Activated CD4-positive, alpha-beta memory T cell treated with anti-CD3 and anti-CD28 coated beads for 36 hours (primary cell): ENCODE measurements at regions not wholly inside any gene's neighbourhood (a gene's known extent, or its start where the extent isn't known, plus 50 kb on each side); places are given as distances from the start of the nearest gene placed in this dataset.

ENCODE experiments used
- CTCF ChIA-PET: fragments of 350-600 bp; sonication (Branson Sonifier 250); formaldehyde crosslinking; loops from one replicate; lab custom pipeline; 2021; ENCODE audit warnings: antibody characterized with exemption, inconsistent platforms; lab: Charles Lee
- POLR2A ChIA-PET: fragments of 350-600 bp; sonication (Branson Sonifier 250); formaldehyde crosslinking; loops from one replicate; lab custom pipeline; 2021; ENCODE audit warnings: antibody characterized with exemption; lab: Charles Lee
- DNase-seq: peaks from one replicate; pipeline ENCODE4 v3.0.0-alpha.2; 2020
- H3K27ac Mint-ChIP-seq: one replicate; pipeline ENCODE4 v1.8.0; 2021; ENCODE audit warnings: mixed read lengths
- H3K27me3 Mint-ChIP-seq: one replicate; pipeline ENCODE4 v1.8.0; 2021; ENCODE audit warnings: mixed read lengths
- H3K36me3 Mint-ChIP-seq: one replicate; pipeline ENCODE4 v1.8.0; 2021; ENCODE audit warnings: mixed read lengths
- H3K4me1 Mint-ChIP-seq: one replicate; pipeline ENCODE4 v1.8.0; 2021; ENCODE audit warnings: low read depth, mixed read lengths
- H3K4me3 Mint-ChIP-seq: one replicate; pipeline ENCODE4 v1.8.0; 2021; ENCODE audit warnings: mild to moderate bottlenecking, mixed read lengths
- H3K9me3 Mint-ChIP-seq: one replicate; pipeline ENCODE4 v1.8.0; 2021; ENCODE audit warnings: mixed read lengths
- intact Hi-C: fragments of 100-400 bp; cut with micrococcal nuclease; formaldehyde crosslinking; loops from one replicate; pipeline ENCODE4 v1.15.1; 2023

DNA sequence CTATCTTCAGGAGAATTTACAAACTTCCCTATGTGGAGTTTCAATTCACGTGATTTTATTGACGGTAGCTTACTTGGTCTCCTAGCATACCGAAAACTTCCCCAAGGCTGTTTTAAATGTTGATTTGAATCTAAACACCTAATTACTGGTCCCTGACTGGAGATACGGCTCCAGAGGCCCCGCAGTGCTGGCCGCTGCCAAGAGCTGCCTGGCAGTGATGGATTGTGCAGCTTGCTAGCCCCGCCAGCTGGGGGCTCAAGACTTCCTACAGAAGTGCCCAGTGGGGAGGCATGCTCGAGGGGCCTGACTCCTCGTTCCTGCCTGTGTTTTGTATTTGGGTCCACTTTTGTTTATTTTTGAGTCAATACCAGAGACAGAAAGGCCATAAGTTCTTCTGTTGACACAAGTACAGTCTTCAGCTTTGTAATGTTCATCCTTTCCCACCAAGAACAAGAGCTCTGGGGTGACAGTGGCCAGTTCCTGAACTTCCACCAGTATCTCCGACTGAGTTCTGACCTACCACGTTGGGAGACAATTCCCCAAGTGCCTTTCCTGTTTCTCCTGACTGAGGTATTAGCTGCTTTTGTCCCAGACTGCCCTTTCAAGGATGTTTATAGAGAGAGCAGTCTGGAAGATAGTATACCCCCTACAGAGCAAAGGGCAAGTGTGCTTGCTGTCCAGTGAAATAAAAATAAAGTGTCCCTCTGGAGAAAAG, 80.7 kb upstream of the CXCL12 start:
- Mint-ChIP-seq H3K27me3 (no peaks in the 10 kb centered on the region), H3K9me3 (no peaks in the 10 kb centered on the region), H3K36me3 (no peaks in the 10 kb centered on the region), H3K4me1 (no peaks in the 10 kb centered on the region), H3K27ac (no peak overlapping the region), H3K4me3 (no peak overlapping the region)
- intact Hi-C loops, result no loop called here
- no peak for DNase-seq
- CTCF ChIA-PET, result no interaction called here
- POLR2A ChIA-PET, result no interaction called here

DNA sequence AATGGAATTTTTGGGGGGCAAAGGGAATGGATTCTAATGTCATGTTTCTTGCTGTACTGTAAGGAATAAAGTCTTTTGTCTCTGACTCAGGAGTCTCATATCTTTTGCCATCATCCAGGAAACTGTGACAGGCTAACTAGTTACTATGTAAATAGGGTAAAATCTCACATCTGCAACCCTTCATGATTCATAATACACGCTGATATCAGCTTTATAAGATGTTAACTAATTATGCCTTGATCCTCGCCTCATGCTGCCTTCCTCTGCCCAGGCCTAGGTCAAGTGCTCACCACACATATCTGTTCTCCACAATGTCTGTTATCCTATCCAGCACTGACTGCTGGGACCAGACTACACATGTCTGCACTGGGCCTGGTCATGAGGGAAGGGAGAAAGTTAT, 81.3 kb upstream of the CXCL12 start:
- ChIA-PET POLR2A (no interaction called here), CTCF (no interaction called here)
- H3K36me3 Mint-ChIP-seq, result no peaks in the 10 kb centered on the region
- H3K27ac Mint-ChIP-seq, result no peak overlapping the region
- no peaks in the 10 kb centered on the region for H3K4me1 Mint-ChIP-seq
- no peaks in the 10 kb centered on the region for H3K27me3 Mint-ChIP-seq
- no peak overlapping the region for H3K4me3 Mint-ChIP-seq
- intact Hi-C loops, result no loop called here
- no peak for DNase-seq
- no peaks in the 10 kb centered on the region for H3K9me3 Mint-ChIP-seq

DNA sequence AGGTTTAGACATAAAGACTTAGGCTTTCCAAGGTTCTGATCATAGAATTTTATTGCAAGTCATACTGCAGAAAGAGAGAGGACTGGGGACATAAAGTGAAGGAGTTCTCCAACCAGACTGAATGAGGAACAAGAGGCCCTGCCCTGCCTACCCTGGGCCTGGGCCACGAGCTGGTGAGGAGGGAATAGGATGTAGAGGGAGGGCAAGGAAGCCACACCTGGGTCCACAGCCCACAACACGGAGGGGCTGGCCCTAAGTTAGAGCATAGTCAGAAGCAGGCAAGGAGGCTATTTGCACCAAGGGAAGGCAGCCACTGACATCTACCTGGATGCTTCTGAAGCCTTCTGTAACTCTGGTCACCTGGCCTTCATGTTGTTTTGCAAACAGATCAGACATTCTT, 82.2 kb upstream of the CXCL12 start:
- Mint-ChIP-seq H3K36me3 (no peaks in the 10 kb centered on the region), H3K27ac (no peak overlapping the region), H3K4me3 (no peak overlapping the region), H3K9me3 (no peaks in the 10 kb centered on the region), H3K4me1 (no peaks in the 10 kb centered on the region), H3K27me3 (no peaks in the 10 kb centered on the region)
- ChIA-PET CTCF (no interaction called here), POLR2A (no interaction called here)
- intact Hi-C loops, result no loop called here
- no peak for DNase-seq

DNA sequence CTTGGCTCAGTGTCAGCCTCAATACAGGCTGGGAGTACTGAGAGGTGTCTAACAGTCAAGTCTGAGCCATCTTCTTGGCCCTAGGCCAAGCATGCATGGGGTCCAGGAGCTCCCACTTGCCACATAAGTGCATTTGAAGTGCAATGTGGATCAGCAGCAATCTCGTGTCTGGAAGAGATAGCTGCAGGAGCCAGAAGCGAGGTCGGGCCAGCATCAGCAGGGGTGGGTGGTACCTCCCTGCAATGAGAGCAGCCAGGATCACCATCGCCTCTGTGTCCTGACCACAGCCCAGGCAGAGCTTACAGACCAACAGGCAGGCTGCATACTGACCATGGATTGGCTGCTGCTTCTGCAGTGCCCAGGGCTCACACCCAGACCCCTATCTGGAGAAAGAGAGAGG, 83.0 kb upstream of the CXCL12 start:
- POLR2A ChIA-PET, result no interaction called here
- Mint-ChIP-seq H3K4me3 (no peak overlapping the region), H3K36me3 (no peaks in the 10 kb centered on the region), H3K27ac (no peak overlapping the region), H3K9me3 (no peaks in the 10 kb centered on the region), H3K27me3 (no peaks in the 10 kb centered on the region), H3K4me1 (no peaks in the 10 kb centered on the region)
- CTCF ChIA-PET, result no interaction called here
- no peak for DNase-seq
- intact Hi-C loops, result no loop called here

DNA sequence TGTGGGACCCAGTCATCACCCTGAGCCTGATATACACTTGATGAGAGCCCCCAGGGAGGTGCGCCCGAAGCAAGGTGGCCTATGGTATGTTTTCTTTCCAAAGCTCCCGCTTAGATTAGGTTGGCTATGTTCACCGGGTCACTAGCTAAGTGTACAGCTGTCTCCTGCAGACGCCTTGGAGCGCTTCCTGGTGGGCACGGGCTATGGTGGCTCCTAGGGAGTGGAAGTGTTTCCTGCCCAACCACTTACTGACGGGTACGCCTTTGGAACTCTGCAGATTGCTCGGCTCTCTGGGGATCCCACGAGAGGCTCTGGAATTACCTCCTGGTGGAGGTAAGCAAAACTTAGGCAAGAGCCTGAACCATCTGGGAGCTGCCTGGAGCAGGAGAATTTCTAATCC, 83.6 kb upstream of the CXCL12 start:
- intact Hi-C loops, result no loop called here
- Mint-ChIP-seq H3K4me1 (no peaks in the 10 kb centered on the region), H3K9me3 (no peaks in the 10 kb centered on the region), H3K4me3 (no peak overlapping the region), H3K27me3 (no peaks in the 10 kb centered on the region), H3K36me3 (no peaks in the 10 kb centered on the region), H3K27ac (no peak overlapping the region)
- CTCF ChIA-PET, result no interaction called here
- DNase-seq, result no peak
- POLR2A ChIA-PET, result no interaction called here

DNA sequence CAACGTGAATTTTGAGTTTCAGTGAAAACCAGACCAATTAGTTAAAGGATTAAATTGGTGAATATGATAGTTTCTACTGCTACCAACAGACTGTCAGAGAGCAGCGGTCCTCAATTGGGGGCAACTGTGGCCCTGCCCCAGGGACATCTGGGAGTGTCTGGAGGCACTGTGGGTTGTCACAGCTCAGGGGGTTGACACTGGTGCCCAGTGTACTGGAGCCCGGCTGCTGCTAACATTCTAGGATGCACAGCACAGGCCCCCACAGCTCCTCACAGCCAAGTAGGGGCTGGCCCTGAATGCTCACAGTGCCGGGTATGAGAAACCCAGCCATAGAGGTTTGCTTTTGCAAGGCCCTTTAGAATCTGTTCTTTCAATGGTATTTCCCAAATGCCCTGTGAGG, 84.1 kb upstream of the CXCL12 start:
- no peaks in the 10 kb centered on the region for H3K9me3 Mint-ChIP-seq
- no peaks in the 10 kb centered on the region for H3K27me3 Mint-ChIP-seq
- H3K4me1 Mint-ChIP-seq, result no peaks in the 10 kb centered on the region
- H3K36me3 Mint-ChIP-seq, result no peaks in the 10 kb centered on the region
- H3K27ac Mint-ChIP-seq, result no peak overlapping the region
- ChIA-PET POLR2A (no interaction called here), CTCF (no interaction called here)
- intact Hi-C loops, result no loop called here
- DNase-seq, result no peak
- no peak overlapping the region for H3K4me3 Mint-ChIP-seq

DNA sequence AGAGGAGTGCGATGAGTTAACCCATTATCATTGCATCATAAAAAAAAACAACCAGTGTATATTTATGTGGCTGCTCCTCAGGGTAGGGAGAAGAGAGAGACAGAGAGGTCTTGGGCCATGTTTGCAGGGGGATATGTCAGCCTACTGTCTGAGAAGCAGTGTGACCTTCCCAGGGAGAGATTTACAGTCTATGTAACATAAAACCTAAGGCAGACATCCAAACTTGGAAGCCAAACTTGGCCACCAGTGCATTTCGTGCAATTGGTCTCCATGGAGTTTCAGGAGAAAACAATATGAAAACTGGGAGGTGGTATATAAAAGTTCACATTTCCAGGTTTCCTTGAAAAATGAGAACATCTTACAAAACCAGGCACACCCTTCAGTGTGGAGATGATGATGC, 85.9 kb upstream of the CXCL12 start:
- Mint-ChIP-seq H3K36me3 (no peaks in the 10 kb centered on the region), H3K27ac (no peak overlapping the region), H3K27me3 (no peaks in the 10 kb centered on the region), H3K4me3 (no peak overlapping the region), H3K9me3 (no peaks in the 10 kb centered on the region), H3K4me1 (no peaks in the 10 kb centered on the region)
- DNase-seq, result no peak
- CTCF ChIA-PET, result no interaction called here
- POLR2A ChIA-PET, result no interaction called here
- intact Hi-C loops, result no loop called here

DNA sequence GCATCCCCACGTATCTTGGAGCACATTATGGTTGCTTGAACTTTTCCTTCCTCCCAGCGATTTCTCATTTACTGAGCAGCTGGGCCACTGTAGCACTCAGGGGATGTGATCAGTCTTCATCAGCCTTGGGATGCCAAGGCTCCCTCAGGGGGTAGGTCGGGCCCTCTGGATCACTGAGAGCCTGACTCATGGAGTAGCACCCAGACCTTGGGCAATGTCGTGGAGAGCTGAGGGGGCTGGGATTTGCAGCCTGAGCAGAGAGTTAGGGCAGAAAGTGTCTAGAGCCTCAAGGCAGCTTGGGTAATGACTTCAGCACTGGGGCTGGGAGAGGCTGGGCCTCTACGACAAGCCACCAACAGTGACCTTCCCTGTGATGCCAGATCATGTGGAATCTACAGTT, 86.5 kb upstream of the CXCL12 start:
- DNase-seq, result no peak
- no peaks in the 10 kb centered on the region for H3K27me3 Mint-ChIP-seq

DNA sequence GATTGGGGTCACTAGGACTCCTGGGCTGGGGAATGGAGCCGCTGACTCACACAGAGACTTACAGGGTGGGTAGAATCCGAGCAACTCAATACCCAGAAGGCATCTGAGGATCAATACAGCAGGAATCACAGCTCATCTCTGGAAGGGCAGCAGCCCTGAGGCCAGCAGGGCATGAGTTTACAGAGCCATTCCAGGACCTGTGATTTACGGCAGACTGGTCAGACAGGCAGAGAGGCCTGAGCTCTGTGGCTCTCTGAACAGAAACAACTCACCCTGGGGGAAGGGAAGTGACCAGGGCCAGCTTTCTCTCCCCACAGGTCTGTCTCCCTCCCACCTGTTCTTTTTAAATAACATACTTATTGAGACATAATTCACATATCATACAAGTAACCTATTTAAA, 88.2 kb upstream of the CXCL12 start:
- Mint-ChIP-seq H3K27me3 (no peaks in the 10 kb centered on the region), H3K27ac (no peak overlapping the region), H3K9me3 (no peaks in the 10 kb centered on the region), H3K36me3 (no peaks in the 10 kb centered on the region), H3K4me1 (no peaks in the 10 kb centered on the region), H3K4me3 (no peak overlapping the region)
- ChIA-PET POLR2A (no interaction called here), CTCF (no interaction called here)
- no peak for DNase-seq
- intact Hi-C loops, result no loop called here

More for the DNA sequence above, 86.5 kb upstream of the CXCL12 start:
- H3K9me3 Mint-ChIP-seq, result no peaks in the 10 kb centered on the region
- no peaks in the 10 kb centered on the region for H3K4me1 Mint-ChIP-seq
- intact Hi-C loops, result no loop called here
- no peak overlapping the region for H3K4me3 Mint-ChIP-seq
- ChIA-PET CTCF (no interaction called here), POLR2A (no interaction called here)
- no peak overlapping the region for H3K27ac Mint-ChIP-seq
- no peaks in the 10 kb centered on the region for H3K36me3 Mint-ChIP-seq

DNA sequence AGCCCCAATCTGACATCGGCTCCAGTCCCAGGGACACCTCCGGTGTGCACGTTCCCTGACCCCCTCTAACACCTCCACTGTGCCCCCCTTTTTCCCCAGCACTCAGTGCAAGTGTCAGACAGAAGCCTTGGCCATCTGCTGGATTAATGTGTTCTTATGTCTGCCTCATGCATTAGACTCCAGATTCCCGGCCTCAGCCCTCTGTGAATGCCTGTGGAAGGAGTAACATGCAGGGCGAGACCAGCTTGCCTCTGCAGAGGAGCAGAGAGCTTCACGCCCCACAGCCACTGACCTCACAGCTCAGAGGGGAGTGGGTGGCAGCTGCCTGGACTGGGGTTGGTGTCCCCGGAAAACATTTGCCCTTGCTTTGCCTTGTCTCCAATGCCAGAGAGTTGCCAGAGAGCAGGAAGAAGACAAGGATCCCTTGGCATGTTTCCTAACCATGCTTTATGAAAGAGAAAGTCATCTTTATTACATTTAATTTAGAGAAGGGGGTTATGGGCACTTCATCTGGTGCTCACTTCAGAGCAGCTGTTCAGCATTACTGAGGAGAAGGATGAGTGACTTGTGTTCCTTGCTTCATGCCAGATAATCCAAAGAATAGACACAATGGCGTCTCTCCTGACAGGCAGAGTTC, 91.6 kb upstream of the CXCL12 start:
- CTCF ChIA-PET, result no interaction called here
- no peak for DNase-seq
- Mint-ChIP-seq H3K27ac (no peak overlapping the region), H3K9me3 (peaks cover 2% of the 10 kb centered on the region), H3K4me1 (no peaks in the 10 kb centered on the region), H3K36me3 (no peaks in the 10 kb centered on the region), H3K27me3 (no peaks in the 10 kb centered on the region), H3K4me3 (no peak overlapping the region)
- POLR2A ChIA-PET, result no interaction called here
- intact Hi-C loops, result no loop called here

DNA sequence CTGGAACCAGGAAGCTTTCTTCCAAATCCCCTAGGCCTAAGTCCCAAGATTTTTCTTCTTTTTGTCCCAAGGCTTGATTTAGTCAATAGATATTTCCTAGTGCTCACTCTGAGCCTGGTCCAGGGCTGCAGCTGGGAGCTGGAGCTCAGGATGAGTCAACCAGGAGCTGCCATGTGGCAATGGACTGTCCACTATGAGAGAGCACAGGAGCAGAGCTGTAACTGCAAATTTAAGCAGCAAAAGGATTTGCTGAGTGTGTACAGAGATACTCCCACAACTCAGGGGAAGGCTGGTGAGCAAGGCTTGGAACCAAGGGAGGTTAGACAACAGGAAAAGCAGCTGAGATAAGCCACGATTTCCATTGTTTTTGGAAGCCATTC, 92.1 kb upstream of the CXCL12 start:
- Mint-ChIP-seq H3K9me3 (peaks cover 7% of the 10 kb centered on the region), H3K4me3 (no peak overlapping the region), H3K4me1 (no peaks in the 10 kb centered on the region), H3K36me3 (no peaks in the 10 kb centered on the region), H3K27ac (no peak overlapping the region), H3K27me3 (no peaks in the 10 kb centered on the region)
- CTCF ChIA-PET, result no interaction called here
- no peak for DNase-seq
- intact Hi-C loops, result no loop called here
- POLR2A ChIA-PET, result no interaction called here

DNA sequence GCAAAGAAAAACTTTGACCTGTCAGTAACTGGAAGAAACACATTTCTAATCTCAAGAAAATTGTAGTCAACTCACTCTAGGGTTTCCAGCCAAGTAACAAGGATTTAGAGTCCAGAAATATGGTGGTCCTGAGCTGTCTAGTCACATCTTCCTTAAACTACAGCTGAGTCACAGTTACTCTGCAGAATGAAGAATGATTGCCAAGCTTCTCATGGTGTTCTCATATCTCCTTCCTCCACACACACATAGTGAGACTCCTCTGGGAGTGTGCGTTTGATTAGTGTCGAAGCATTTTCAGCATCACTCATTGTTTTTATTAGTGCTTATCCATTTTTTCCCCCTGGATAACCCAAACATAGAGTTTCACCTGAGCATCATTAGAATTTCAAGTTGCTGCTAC, 93.1 kb upstream of the CXCL12 start:
- intact Hi-C loops, result no loop called here

More for the DNA sequence above, 93.1 kb upstream of the CXCL12 start:
- H3K27me3 Mint-ChIP-seq, result no peaks in the 10 kb centered on the region
- no peak overlapping the region for H3K4me3 Mint-ChIP-seq
- POLR2A ChIA-PET, result no interaction called here
- H3K9me3 Mint-ChIP-seq, result peaks cover 7% of the 10 kb centered on the region
- no peaks in the 10 kb centered on the region for H3K4me1 Mint-ChIP-seq
- CTCF ChIA-PET, result no interaction called here
- H3K36me3 Mint-ChIP-seq, result no peaks in the 10 kb centered on the region
- DNase-seq, result no peak
- H3K27ac Mint-ChIP-seq, result no peak overlapping the region
